SK-N-MC (cell line): ENCODE measurements at regions not wholly inside any gene's neighbourhood (a gene's known extent, or its start where the extent isn't known, plus 50 kb on each side); places are given as distances from the start of the nearest gene placed in this dataset.

Experiments
- EZH2 ChIP-seq: fragments of 200-600 bp; sonication (generic); IDR thresholded peaks from one replicate; pipeline ENCODE4 v1.6.1; 2017; ENCODE audit warnings: antibody characterized with exemption
- POLR2AphosphoS5 ChIP-seq: IDR thresholded peaks from 2 replicates; pipeline ENCODE4 v1.6.1; 2012; ENCODE audit warnings: mild to moderate bottlenecking, low read depth, low read length, borderline replicate concordance

GRCh38 chr6:1538810-1539478, 70.8 kb upstream of the FOXC1 start:
- no peak for TF ChIP-seq POLR2AphosphoS5
- TF ChIP-seq EZH2, result no peak
